ENCODE measurements at regions not wholly inside any gene's neighbourhood (a gene's known extent, or its start where the extent isn't known, plus 50 kb on each side); places are given as distances from the start of the nearest gene placed in this dataset.

- DNase-seq (ENCODE audit: low read depth in 1 of 2, low spot score in 2 of 2) (no peak), FAIRE-seq (no peak)
- no peak overlapping the region for H3K27ac ChIP-seq (ENCODE audit: low read depth, low read length)
- no peak overlapping the region for H2BK20ac ChIP-seq (ENCODE audit: low read length)
- ChIA-PET CTCF (ENCODE audit: partially characterized antibody) (interaction anchor here (0.8 to 1.6 kb wide), 7 partner anchors 9 to 597 kb away, joined by 3 to 4 read pairs (median 3); no protein-coding TSS in a partner anchor), POLR2A (ENCODE audit: partially characterized antibody) (interaction anchor here (1.4 kb wide), 1 partner anchor 11 kb away, joined by 4 read pairs; no protein-coding TSS in a partner anchor)
- no peak overlapping the region for H2BK120ac ChIP-seq (replicated peaks; ENCODE audit: low read depth, low read length)
- H2AFZ ChIP-seq (ENCODE audit: low read length), result peak overlapping the region; percentile 82; the same call in 1 of the 2 replicates
- no peak overlapping the region for H3K18ac ChIP-seq (ENCODE audit: extremely low read depth, low read length)
- H3K4ac ChIP-seq (replicated peaks; ENCODE audit: insufficient read length, low read depth, low read length), result no peak overlapping the region
- no peak overlapping the region for H2AK5ac ChIP-seq (ENCODE audit: low read depth, low read length)
- no peak overlapping the region for H4K5ac ChIP-seq (ENCODE audit: insufficient read length, low read depth, low read length)
- H3K36me3 ChIP-seq (ENCODE audit: control insufficient read depth in 2 of 4, insufficient read depth in 4 of 4, low read length in 3 of 4), result no peaks in the 10 kb centered on the region
- H3K4me3 ChIP-seq (ENCODE audit: extremely low read depth in 1 of 4, insufficient read depth in 2 of 4, low read depth in 3 of 4, low read length in 4 of 4), result no peak overlapping the region
- H3K23me2 ChIP-seq (ENCODE audit: low read depth, low read length), result no peaks in the 10 kb centered on the region
- no peak for TF ChIP-seq SP4 (IDR thresholded peaks at IDR 0.05; ENCODE audit: low read length)
- TF ChIP-seq KDM4A (IDR thresholded peaks at IDR 0.05; ENCODE audit: low read depth, low read length, severe bottlenecking), result no peak
- no peak for TF ChIP-seq CREB1 (IDR thresholded peaks at IDR 0.05)
- TF ChIP-seq ASH2L (IDR thresholded peaks at IDR 0.05; ENCODE audit: low read length), result no peak
- TF ChIP-seq GABPA (IDR thresholded peaks at IDR 0.05; ENCODE audit: borderline replicate concordance, insufficient read depth, low read length), result no peak
- TF ChIP-seq NANOG (IDR thresholded peaks at IDR 0.05; ENCODE audit: insufficient read depth, low read depth, low read length, poor library complexity, severe bottlenecking), result no peak
- no peak overlapping the region for H3K4me2 ChIP-seq (ENCODE audit: insufficient read depth in 1 of 2, low read depth in 2 of 2, low read length in 2 of 2)
- H3K79me1 ChIP-seq (ENCODE audit: low read depth, low read length), result no peaks in the 10 kb centered on the region
- no peak overlapping the region for H2BK15ac ChIP-seq (ENCODE audit: low read length)
- no peak overlapping the region for H3K14ac ChIP-seq (ENCODE audit: insufficient read length)
- no peaks in the 10 kb centered on the region for H3K4me1 ChIP-seq (replicated peaks in 1 of 4; ENCODE audit: control insufficient read depth in 3 of 4, insufficient read depth in 4 of 4, low read length in 3 of 4)
- H4K91ac ChIP-seq (replicated peaks; ENCODE audit: insufficient read length, low read length), result no peak overlapping the region
- H3K27me3 ChIP-seq (replicated peaks in 1 of 4; ENCODE audit: control insufficient read depth in 3 of 4, extremely low read depth in 1 of 4, insufficient read depth in 3 of 4, low read length in 3 of 4), result no peaks in the 10 kb centered on the region
- H2BK5ac ChIP-seq (ENCODE audit: low read depth, low read length), result no peak overlapping the region
- no peaks in the 10 kb centered on the region for H3K79me2 ChIP-seq (ENCODE audit: control insufficient read depth in 1 of 2, insufficient read depth in 2 of 2, low read length in 2 of 2)
- H3K9ac ChIP-seq (replicated peaks in 1 of 4; ENCODE audit: extremely low read depth in 1 of 4, low read depth in 3 of 4, low read length in 3 of 4), result no peak overlapping the region
- no peak overlapping the region for H3K56ac ChIP-seq (replicated peaks; ENCODE audit: insufficient read length, low read depth, low read length)
- no peaks in the 10 kb centered on the region for H4K20me1 ChIP-seq (replicated peaks in 1 of 2; ENCODE audit: control insufficient read depth in 1 of 2, insufficient read depth in 2 of 2, low read length in 2 of 2)
- H2BK12ac ChIP-seq (ENCODE audit: low read depth, low read length), result no peak overlapping the region
- no peak overlapping the region for H4K8ac ChIP-seq (ENCODE audit: extremely low read depth, insufficient read depth, low read length)
- H3K23ac ChIP-seq (ENCODE audit: insufficient read length), result no peak overlapping the region
- H3K9me3 ChIP-seq (ENCODE audit: insufficient read depth in 2 of 2, low read depth in 1 of 2, low read length in 1 of 2), result no peaks in the 10 kb centered on the region
- 87% methylated on average over 9 of the region's 9 CpGs; no CpG with 5 or more reads in 1 of the 2 experiments for WGBS, 2 experiments (ENCODE audit: extremely low coverage in 1 of 2, insufficient coverage in 1 of 2, insufficient read length in 1 of 2, insufficient replicate concordance in 2 of 2, low coverage in 1 of 2, low lambda C conversion rate in 2 of 2, missing lambda C conversion rate in 1 of 2)
These were observed 461.4 kb downstream of the NSUN3 start for GRCh38 chr3:94524102-94524919.

Measured in H1 (cell line).